ENCODE measurements at regions not wholly inside any gene's neighbourhood (a gene's known extent, or its start where the extent isn't known, plus 50 kb on each side); places are given as distances from the start of the nearest gene placed in this dataset.

- TF ChIP-seq CTCF (IDR thresholded peaks at IDR 0.05; ENCODE audit: low read depth, low read length) (no peak), EZH2phosphoT487 (IDR thresholded peaks at IDR 0.05; ENCODE audit: low read depth) (no peak)
These were observed 734.0 kb upstream of the ANKRD30A start for GRCh38 chr10:36391405-36391804.

All from OCI-LY3 (cell line).